Stimulated activated CD8-positive, alpha-beta memory T cell treated with anti-CD3 and anti-CD28 coated beads, Interleukin-15, amount 100 ng/mL, for 24 hours (primary cell): ENCODE measurements at regions not wholly inside any gene's neighbourhood (a gene's known extent, or its start where the extent isn't known, plus 50 kb on each side); places are given as distances from the start of the nearest gene placed in this dataset.

ENCODE experiments used
- DNase-seq: peaks from one replicate; pipeline ENCODE4 v3.0.0-alpha.2; 2020; ENCODE audit warnings: low read depth

GRCh38 chr10:44243851-44244510, 140.9 kb downstream of the CXCL12 start:
- no peak for DNase-seq

DNA sequence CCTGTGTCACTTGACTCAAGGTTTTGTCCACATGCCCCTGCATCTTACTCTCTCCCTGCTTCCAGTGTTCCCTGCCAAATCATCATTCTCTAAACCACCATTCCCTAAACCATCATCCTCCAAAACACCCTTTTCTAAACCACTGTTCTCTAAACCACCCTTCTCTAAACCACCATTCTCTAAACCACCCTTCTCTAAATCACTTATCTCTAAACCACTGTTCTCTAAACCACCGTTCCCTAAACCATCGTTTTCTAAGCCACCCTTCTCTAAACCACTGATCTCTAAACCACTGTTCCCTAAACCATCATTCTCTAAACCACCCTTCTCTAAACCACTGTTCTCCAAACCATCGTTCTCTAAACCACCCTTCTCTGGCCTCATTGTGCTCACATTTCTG, 142.1 kb downstream of the CXCL12 start:
- no peak for DNase-seq

GRCh38 chr10:44242091-44242490, 142.8 kb downstream of the CXCL12 start:
- no peak for DNase-seq

DNA sequence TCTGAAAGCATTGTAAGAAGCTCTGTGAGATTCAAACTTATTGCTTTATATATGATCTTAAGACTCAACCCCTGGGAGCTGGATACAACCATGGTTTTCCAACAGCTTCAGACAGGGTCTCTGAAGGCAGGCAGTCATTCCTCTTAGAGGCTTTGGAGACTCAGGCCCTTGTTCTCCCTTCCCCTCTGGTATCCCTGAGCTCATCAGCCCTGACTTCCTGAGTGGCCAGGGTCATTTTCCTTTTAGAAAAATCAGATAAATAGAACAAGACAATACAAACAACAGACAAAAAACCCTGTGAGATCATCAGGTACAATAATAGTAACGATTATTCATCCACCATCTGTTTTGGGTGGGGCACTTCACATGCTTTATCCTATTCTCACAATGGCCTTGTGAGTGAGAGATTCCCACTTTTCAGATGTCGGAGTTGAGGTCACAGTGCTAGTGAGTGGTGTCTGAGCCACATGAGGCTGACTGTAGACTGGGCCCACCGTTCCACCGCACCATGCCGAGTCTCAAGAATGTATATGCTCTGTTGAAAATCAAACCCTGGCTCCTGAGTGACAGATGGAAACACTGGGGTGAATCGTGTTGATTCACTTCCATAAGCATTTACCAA, 144.2 kb downstream of the CXCL12 start:
- DNase-seq, result no peak

DNA sequence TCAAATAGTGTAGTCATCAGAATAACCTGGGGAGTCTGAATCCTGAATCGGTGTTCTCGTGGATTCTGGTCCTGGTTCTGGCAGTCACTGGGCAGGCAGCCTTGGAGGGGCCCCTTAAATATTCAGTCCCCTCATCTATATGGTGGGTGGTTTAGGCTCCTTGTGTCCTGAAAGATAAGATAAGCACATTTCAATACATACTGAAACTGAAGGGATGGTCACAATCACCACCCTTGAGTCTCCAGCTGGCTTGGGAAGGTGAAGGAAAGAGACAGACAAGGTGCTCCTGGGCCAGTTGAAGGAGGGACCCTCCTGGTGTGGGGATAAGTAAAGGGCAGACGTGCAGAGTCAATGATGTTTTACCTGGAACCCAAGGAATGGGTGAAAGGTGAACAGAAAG, 146.7 kb downstream of the CXCL12 start:
- DNase-seq, result no peak

DNA sequence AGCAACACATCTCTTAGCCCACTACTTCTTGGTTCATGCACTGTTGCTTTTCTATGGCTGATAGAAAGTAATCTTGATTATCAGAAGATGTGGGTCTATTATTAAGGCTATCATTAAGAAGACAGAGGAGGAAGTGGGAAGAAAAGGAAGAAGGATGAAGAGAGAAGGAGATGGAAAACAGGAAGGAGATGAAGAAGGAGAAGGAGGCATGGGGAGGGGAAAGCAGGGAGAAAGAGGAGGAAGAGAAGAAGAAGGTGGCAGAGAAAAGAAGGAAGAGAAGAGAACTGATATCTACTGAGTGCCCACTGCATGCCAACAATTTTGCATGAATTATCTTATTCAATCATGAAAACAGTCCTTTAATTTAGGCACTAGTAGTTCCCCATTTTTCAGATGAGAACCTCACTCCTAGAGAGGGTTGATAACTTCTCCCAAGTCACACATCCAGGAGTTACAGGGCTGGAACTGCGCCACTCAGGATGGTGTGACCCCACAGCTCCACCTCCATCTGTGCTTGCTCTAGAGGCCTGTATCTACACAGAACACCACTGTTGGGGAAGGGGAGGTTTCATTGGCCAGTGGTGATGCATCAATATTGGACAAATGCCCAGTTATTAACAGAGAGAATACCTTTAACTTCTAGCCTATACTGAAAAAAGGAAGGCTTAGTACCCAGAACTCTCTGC, 147.4 kb downstream of the CXCL12 start:
- no peak for DNase-seq

GRCh38 chr10:44235363-44235762, 149.5 kb downstream of the CXCL12 start:
- DNase-seq, result no peak

- DNase-seq, result no peak
Measured at GRCh38 chr10:44234483-44234875, 150.4 kb downstream of the CXCL12 start.

GRCh38 chr10:44233561-44234482, 151.1 kb downstream of the CXCL12 start:
- no peak for DNase-seq

GRCh38 chr10:44217274-44217820, 167.6 kb downstream of the CXCL12 start:
- no peak for DNase-seq

DNA sequence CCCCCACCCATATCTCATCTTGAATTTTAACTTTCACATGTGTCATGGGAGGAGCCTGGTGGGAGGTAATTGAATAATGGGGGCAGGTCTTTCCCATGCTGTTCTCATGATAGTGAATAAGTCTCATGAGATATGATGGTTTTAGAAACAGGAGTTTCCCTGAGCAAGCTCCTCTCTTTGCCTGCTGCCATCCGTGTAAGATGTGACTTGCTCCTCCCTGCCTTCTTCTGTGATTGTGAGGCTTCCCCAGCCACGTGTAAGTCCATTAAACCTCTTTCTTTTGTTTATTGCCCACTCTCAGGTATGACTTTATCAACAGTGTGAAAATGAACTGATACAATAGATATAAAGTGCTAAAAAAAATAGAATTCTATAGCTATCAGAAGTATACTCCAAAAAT, 168.8 kb downstream of the CXCL12 start:
- DNase-seq, result no peak

DNA sequence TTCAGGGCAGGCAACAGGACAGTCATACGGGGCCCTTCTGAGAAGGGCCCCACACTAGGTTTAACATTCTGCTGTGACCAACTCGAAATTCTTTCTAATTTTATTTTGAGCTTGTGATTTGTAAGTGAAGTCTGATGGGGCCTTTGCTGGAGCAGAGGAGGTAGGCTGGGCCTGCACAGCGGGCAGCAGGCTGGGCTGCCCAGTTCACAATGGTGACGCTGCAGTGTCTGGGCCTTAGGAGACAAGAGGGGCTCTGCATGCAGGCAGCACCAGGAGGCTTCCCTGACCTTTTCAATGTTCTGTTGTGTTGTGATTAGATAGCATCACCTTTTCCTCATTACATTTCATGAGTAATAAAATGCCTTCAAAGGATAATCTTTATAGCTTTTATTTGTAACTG, 175.1 kb downstream of the CXCL12 start:
- no peak for DNase-seq

DNA sequence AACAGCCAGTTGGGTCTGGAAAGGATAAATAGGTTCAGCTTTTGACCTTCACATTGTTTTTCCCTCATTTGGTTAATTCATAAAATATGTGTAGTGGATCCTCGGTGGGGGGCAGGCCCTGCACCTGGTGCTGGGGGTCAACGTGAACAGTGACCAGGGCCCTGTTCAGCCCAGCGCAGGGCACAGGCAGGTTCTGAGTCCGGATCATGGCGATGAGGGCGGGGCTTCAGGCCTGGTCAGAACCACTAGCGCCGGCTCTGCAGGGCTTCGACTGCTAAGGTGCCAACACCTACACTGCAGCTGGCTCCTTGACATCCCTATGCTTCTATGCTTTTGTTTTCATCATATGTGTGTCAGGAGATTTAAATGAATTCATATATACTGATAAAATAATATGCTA, 177.7 kb downstream of the CXCL12 start:
- DNase-seq, result no peak

DNA sequence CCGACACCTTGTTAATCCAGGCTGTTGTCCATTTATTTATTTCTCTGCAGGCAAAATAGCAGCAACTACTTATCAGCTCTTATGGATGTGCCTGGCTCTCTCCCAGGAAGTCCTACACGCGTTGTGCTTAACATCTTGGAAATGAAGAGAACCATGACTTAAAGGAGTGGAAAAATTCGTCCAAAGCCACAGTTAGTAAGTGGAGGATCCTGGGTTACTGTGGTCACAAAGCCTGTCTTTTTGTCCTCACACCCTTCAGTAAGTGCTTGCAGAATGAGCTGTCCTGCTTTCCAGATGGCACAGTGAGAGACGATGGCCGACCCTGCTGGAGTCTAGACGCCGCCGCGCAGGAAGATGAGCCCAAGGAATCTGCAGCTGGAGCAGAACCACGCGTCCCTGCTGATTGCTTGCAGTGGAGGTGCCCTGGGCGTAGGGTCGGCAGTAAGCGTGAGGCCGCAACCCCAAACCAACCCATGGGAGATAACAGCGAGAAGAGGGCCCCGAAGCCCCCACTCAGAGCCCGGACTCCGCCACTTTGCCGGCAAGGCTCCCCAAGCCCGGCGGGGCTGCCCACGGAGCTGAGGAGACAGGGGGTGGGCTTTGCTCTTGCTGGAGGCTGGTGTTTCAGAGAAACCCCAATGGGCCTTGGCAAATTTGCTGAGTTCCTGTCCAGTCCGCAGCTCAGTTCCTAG, 178.6 kb downstream of the CXCL12 start:
- DNase-seq, result no peak

DNA sequence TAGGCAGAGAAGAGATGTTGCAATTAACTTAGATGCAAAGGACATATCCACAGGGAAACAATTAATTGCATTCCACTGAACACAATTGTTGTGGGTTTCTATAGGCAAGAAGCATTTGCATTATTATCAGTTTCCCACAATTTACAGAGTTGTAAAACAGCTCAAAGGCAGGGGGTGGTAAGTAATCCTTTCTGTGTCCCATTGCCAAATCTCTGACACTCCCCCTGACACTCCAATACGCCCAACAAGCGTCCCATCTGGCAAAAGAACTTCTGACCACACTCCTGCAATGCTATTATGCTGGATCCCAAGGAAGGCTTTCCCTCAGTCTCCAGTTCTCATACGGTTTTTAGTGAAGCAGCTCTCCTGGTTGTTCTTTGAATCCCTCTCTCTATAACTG, 179.8 kb downstream of the CXCL12 start:
- no peak for DNase-seq

DNA sequence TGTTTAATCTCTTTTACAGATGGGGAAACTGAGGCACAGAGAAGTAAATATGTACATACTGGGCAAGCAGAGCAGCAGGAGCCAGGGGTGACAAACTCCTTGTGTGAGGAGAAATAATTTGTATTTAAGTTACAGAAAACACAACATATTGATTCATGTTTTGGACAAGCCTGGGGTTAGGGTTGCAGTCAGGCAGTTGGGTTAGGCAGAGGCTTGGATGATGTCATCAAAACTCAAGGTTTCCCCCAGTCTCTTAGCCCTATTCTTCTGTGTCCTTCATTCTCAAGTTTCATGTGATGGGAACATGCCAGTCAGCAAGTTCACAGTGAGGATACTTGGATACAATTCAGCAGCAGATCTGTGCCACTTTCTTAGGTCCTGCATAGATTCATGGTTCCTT, 181.4 kb downstream of the CXCL12 start:
- DNase-seq, result no peak

- no peak for DNase-seq
Measured at GRCh38 chr10:44202952-44203351, 181.9 kb downstream of the CXCL12 start.

DNA sequence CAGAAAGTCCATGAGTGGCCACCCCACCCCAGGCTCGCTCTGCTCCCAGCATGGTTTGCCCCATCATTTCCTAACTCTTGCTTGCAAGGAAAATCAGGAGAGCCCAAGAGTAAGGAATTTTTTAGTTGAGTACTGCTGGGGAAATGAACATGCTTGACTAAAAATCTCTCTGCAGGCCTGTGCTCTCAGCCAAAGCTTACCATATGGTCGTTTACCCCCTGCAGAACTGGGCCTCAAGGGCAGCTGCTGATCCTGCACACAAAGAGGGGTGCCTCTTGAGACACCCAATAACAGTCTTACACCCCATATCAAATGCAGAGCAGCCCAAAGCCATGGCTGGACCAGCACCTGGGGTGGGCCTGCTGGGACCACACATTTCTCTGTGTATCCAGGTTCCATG, 183.2 kb downstream of the CXCL12 start:
- DNase-seq, result no peak

- no peak for DNase-seq
Measured at GRCh38 chr10:44201011-44201410, 183.9 kb downstream of the CXCL12 start.

- no peak for DNase-seq
Measured at GRCh38 chr10:44199991-44200655, 184.8 kb downstream of the CXCL12 start.

- no peak for DNase-seq
Measured at GRCh38 chr10:44199267-44199666, 185.6 kb downstream of the CXCL12 start.
